ENCODE measurements at regions not wholly inside any gene's neighbourhood (a gene's known extent, or its start where the extent isn't known, plus 50 kb on each side); places are given as distances from the start of the nearest gene placed in this dataset.

DNA sequence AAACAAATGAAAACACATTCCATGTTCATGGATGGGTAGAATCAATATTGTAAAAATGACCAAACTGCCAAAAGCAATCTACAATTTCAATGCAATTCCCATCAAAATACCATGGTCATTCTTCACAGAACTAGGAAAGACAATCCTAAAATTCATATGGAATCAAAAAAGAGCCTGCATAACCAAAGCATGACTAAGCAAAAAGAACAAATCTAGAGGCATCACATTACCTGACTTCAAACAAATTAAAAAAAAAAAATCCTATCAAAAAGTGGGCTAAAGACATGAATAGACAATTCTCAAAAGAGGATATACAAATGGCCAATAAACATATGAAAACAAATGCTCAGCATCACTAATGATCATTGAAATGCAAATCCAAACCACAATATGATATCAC, 297.5 kb downstream of the NAF1 start:
- H3K4me1 ChIP-seq (ENCODE audit: insufficient read depth, low read length, poor library complexity, severe bottlenecking): no peaks in the 10 kb centered on the region
- no peak overlapping the region for H3K4me2 ChIP-seq (ENCODE audit: low read depth, low read length, poor library complexity, severe bottlenecking)
- H3K27me3 ChIP-seq (ENCODE audit: insufficient read depth, low read length, poor library complexity, severe bottlenecking): no peaks in the 10 kb centered on the region
- H3K36me3 ChIP-seq (ENCODE audit: insufficient read depth, low read length): no peaks in the 10 kb centered on the region
- no peak overlapping the region for H3K4me3 ChIP-seq (ENCODE audit: low read length, poor library complexity, severe bottlenecking)
- TF ChIP-seq, protein P1, sequence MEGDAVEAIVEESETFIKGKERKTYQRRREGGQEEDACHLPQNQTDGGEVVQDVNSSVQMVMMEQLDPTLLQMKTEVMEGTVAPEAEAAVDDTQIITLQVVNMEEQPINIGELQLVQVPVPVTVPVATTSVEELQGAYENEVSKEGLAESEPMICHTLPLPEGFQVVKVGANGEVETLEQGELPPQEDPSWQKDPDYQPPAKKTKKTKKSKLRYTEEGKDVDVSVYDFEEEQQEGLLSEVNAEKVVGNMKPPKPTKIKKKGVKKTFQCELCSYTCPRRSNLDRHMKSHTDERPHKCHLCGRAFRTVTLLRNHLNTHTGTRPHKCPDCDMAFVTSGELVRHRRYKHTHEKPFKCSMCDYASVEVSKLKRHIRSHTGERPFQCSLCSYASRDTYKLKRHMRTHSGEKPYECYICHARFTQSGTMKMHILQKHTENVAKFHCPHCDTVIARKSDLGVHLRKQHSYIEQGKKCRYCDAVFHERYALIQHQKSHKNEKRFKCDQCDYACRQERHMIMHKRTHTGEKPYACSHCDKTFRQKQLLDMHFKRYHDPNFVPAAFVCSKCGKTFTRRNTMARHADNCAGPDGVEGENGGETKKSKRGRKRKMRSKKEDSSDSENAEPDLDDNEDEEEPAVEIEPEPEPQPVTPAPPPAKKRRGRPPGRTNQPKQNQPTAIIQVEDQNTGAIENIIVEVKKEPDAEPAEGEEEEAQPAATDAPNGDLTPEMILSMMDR (conservative IDR thresholded peaks at IDR 0.05; ENCODE audit: low read length): no peak
- no peaks in the 10 kb centered on the region for H3F3A ChIP-seq (ENCODE audit: low read depth)
- H3K9ac ChIP-seq (ENCODE audit: low read depth, low read length, poor library complexity, severe bottlenecking): no peak overlapping the region
- H3K9me3 ChIP-seq (ENCODE audit: insufficient read depth, low read depth, low read length): no peaks in the 10 kb centered on the region
- no peaks in the 10 kb centered on the region for H3K79me2 ChIP-seq (ENCODE audit: insufficient read depth, low read length)
- H4K20me1 ChIP-seq (ENCODE audit: insufficient read depth, low read length, poor library complexity, severe bottlenecking): no peaks in the 10 kb centered on the region
- no peaks in the 10 kb centered on the region for H3K9me2 ChIP-seq (replicated peaks; ENCODE audit: low read depth, low read length)
- H2AFZ ChIP-seq (ENCODE audit: low read length): no peak overlapping the region

DNA sequence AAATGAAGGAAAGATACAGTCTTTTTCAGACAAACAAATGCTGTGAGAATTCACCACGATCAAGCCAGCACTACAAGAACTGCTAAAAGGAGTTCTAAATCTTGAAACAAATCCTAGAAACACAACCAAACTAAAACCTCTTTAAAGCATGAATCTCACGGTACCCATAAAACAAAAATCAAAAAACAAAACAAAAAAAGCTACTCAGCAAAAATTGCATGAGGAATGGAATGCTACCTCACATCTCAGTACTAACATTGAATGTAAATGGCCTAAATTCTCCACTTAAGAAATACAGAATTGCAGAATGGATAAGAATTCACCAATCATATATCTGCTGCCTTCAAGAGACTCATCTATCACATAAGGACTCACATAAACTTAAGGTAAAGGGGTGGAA, 300.1 kb downstream of the NAF1 start:
- Histone ChIP-seq H3K4me2 (ENCODE audit: low read depth, low read length, poor library complexity, severe bottlenecking) (no peak overlapping the region), H3K79me2 (ENCODE audit: insufficient read depth, low read length) (no peaks in the 10 kb centered on the region), H3K4me1 (ENCODE audit: insufficient read depth, low read length, poor library complexity, severe bottlenecking) (no peaks in the 10 kb centered on the region), H3K9me2 (replicated peaks; ENCODE audit: low read depth, low read length) (no peaks in the 10 kb centered on the region), H4K20me1 (ENCODE audit: insufficient read depth, low read length, poor library complexity, severe bottlenecking) (no peaks in the 10 kb centered on the region), H3K9ac (ENCODE audit: low read depth, low read length, poor library complexity, severe bottlenecking) (no peak overlapping the region), H3K4me3 (ENCODE audit: low read length, poor library complexity, severe bottlenecking) (no peak overlapping the region), H3K27me3 (ENCODE audit: insufficient read depth, low read length, poor library complexity, severe bottlenecking) (no peaks in the 10 kb centered on the region), H3K36me3 (ENCODE audit: insufficient read depth, low read length) (no peaks in the 10 kb centered on the region), H3K9me3 (ENCODE audit: insufficient read depth, low read depth, low read length) (no peaks in the 10 kb centered on the region), H3F3A (ENCODE audit: low read depth) (no peaks in the 10 kb centered on the region), H2AFZ (ENCODE audit: low read length) (no peak overlapping the region)
- no peak for TF ChIP-seq EZH2phosphoT487 (IDR thresholded peaks at IDR 0.05; ENCODE audit: borderline replicate concordance)
- TF ChIP-seq, protein P1 (conservative IDR thresholded peaks at IDR 0.05; ENCODE audit: low read length): no peak

DNA sequence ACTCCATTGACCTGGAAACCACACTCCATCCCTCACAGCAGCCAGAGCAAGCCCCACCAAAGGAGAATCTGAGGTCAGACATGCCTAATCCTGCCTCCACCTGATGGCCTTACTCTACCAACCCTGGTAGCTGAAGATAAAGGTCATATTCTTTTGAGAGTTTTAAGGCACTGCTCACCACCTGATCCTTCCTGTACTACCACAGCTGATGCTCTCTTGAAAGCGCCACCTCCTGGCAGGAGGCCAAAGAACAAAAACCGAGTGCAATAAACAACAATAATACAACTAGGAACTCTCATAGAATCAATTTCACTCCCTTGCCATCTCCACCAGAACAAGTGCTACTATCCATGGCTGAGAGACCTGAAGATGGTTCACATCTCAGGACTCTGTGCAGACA, 301.6 kb downstream of the NAF1 start:
- H2AFZ ChIP-seq (ENCODE audit: low read length): no peak overlapping the region
- no peaks in the 10 kb centered on the region for H3K9me2 ChIP-seq (replicated peaks; ENCODE audit: low read depth, low read length)
- H3K9ac ChIP-seq (ENCODE audit: low read depth, low read length, poor library complexity, severe bottlenecking): no peak overlapping the region
- no peaks in the 10 kb centered on the region for H4K20me1 ChIP-seq (ENCODE audit: insufficient read depth, low read length, poor library complexity, severe bottlenecking)
- H3K9me3 ChIP-seq (ENCODE audit: insufficient read depth, low read depth, low read length): no peaks in the 10 kb centered on the region
- no peaks in the 10 kb centered on the region for H3F3A ChIP-seq (ENCODE audit: low read depth)
- no peaks in the 10 kb centered on the region for H3K27me3 ChIP-seq (ENCODE audit: insufficient read depth, low read length, poor library complexity, severe bottlenecking)
- no peaks in the 10 kb centered on the region for H3K36me3 ChIP-seq (ENCODE audit: insufficient read depth, low read length)
- H3K4me1 ChIP-seq (ENCODE audit: insufficient read depth, low read length, poor library complexity, severe bottlenecking): no peaks in the 10 kb centered on the region
- H3K4me3 ChIP-seq (ENCODE audit: low read length, poor library complexity, severe bottlenecking): no peak overlapping the region
- H3K79me2 ChIP-seq (ENCODE audit: insufficient read depth, low read length): no peaks in the 10 kb centered on the region
- no peak overlapping the region for H3K4me2 ChIP-seq (ENCODE audit: low read depth, low read length, poor library complexity, severe bottlenecking)
- no peak for TF ChIP-seq EZH2phosphoT487 (IDR thresholded peaks at IDR 0.05; ENCODE audit: borderline replicate concordance)
- TF ChIP-seq, protein P1 (conservative IDR thresholded peaks at IDR 0.05; ENCODE audit: low read length): 0 out of 2 replicates have a peak, but pooled peaks have one; percentile 35

Data from Loucy (cell line).